Activated CD8-positive, alpha-beta T cell treated with anti-CD3 and anti-CD28 coated beads, Interleukin-2, amount 10 ng/mL, durations not matched to agents 7 days and 5 days (primary cell): ENCODE measurements at regions not wholly inside any gene's neighbourhood (a gene's known extent, or its start where the extent isn't known, plus 50 kb on each side); places are given as distances from the start of the nearest gene placed in this dataset.

Source experiments
- ATAC-seq: fragments of 150-1000 bp; cut with Tn5 transposase; one replicate; pipeline ENCODE4 v1.10.0; 2021; ENCODE audit warnings: moderate library complexity
- CTCF ChIA-PET: fragments of 350-600 bp; sonication (Branson Sonifier 250); formaldehyde crosslinking; loops from one replicate; lab custom pipeline; 2021; ENCODE audit warnings: antibody characterized with exemption; lab: Charles Lee
- POLR2A ChIA-PET: fragments of 350-600 bp; sonication (Branson Sonifier 250); formaldehyde crosslinking; loops from one replicate; lab custom pipeline; 2021; ENCODE audit warnings: antibody characterized with exemption; lab: Charles Lee
- DNase-seq: peaks from one replicate; pipeline ENCODE4 v3.0.0-alpha.2; 2020
- H3K27ac Mint-ChIP-seq: one replicate; pipeline ENCODE4 v1.8.0; 2021; ENCODE audit warnings: mild to moderate bottlenecking, mixed read lengths
- H3K27me3 Mint-ChIP-seq: one replicate; pipeline ENCODE4 v1.8.0; 2021; ENCODE audit warnings: low read depth, mixed read lengths
- H3K36me3 Mint-ChIP-seq: one replicate; pipeline ENCODE4 v1.8.0; 2021; ENCODE audit warnings: low read depth, mixed read lengths
- H3K4me1 Mint-ChIP-seq: one replicate; pipeline ENCODE4 v1.8.0; 2021; ENCODE audit warnings: low read depth, mixed read lengths
- H3K4me3 Mint-ChIP-seq: one replicate; pipeline ENCODE4 v1.8.0; 2021; ENCODE audit warnings: mild to moderate bottlenecking, mixed read lengths
- H3K9me3 Mint-ChIP-seq: one replicate; pipeline ENCODE4 v1.8.0; 2022; ENCODE audit warnings: mixed read lengths; ENCODE audit not compliant: insufficient read depth

- ATAC-seq (no peak), DNase-seq (no peak)
- Mint-ChIP-seq H3K27me3 (peaks cover 5% of the 10 kb centered on the region), H3K36me3 (no peaks in the 10 kb centered on the region), H3K4me1 (no peaks in the 10 kb centered on the region), H3K27ac (no peak overlapping the region), H3K9me3 (no peaks in the 10 kb centered on the region), H3K4me3 (no peak overlapping the region)
- ChIA-PET POLR2A (interaction anchor here (0.6 kb wide), 1 partner anchor 213 kb away, joined by 3 read pairs; no protein-coding TSS in a partner anchor), CTCF (no interaction called here)
Observed at GRCh38 chr16:25501530-25502255, 190.1 kb upstream of the HS3ST4 start.

- Mint-ChIP-seq H3K36me3 (no peaks in the 10 kb centered on the region), H3K4me3 (no peak overlapping the region), H3K27ac (no peak overlapping the region), H3K9me3 (no peaks in the 10 kb centered on the region), H3K4me1 (no peaks in the 10 kb centered on the region), H3K27me3 (peaks cover 3% of the 10 kb centered on the region)
- ATAC-seq (no peak), DNase-seq (no peak)
- ChIA-PET CTCF (no interaction called here), POLR2A (no interaction called here)
Observed at GRCh38 chr16:25494292-25494691, 197.5 kb upstream of the HS3ST4 start.

- CTCF ChIA-PET = no interaction called here
- no peak for DNase-seq
Observed at GRCh38 chr16:25493136-25493811, 198.5 kb upstream of the HS3ST4 start.

GRCh38 chr16:25488435-25488834, 203.3 kb upstream of the HS3ST4 start:
- Mint-ChIP-seq H3K9me3 (no peaks in the 10 kb centered on the region), H3K4me3 (no peak overlapping the region), H3K27ac (no peak overlapping the region), H3K4me1 (no peaks in the 10 kb centered on the region), H3K27me3 (peaks cover 9% of the 10 kb centered on the region), H3K36me3 (no peaks in the 10 kb centered on the region)
- ATAC-seq = no peak
- CTCF ChIA-PET = no interaction called here
- DNase-seq = no peak
- POLR2A ChIA-PET = interaction anchor here (0.5 kb wide), 1 partner anchor 25 kb away, joined by 3 read pairs; no protein-coding TSS in a partner anchor

More at GRCh38 chr16:25493136-25493811, 198.5 kb upstream of the HS3ST4 start:
- H3K36me3 Mint-ChIP-seq = no peaks in the 10 kb centered on the region
- no peaks in the 10 kb centered on the region for H3K9me3 Mint-ChIP-seq
- no peaks in the 10 kb centered on the region for H3K4me1 Mint-ChIP-seq
- no peak overlapping the region for H3K4me3 Mint-ChIP-seq
- peaks cover 2% of the 10 kb centered on the region for H3K27me3 Mint-ChIP-seq
- POLR2A ChIA-PET = no interaction called here
- H3K27ac Mint-ChIP-seq = no peak overlapping the region
- ATAC-seq = no peak

GRCh38 chr16:25487888-25488287, 203.9 kb upstream of the HS3ST4 start:
- ChIA-PET CTCF (no interaction called here), POLR2A (interaction anchor here (0.5 kb wide), 1 partner anchor 24 kb away, joined by 3 read pairs; no protein-coding TSS in a partner anchor)
- Mint-ChIP-seq H3K27me3 (peaks cover 9% of the 10 kb centered on the region), H3K36me3 (no peaks in the 10 kb centered on the region), H3K9me3 (no peaks in the 10 kb centered on the region), H3K4me3 (no peak overlapping the region), H3K27ac (no peak overlapping the region), H3K4me1 (no peaks in the 10 kb centered on the region)
- no peak for ATAC-seq
- no peak for DNase-seq

GRCh38 chr16:25481636-25482035, 210.1 kb upstream of the HS3ST4 start:
- DNase-seq (no peak), ATAC-seq (no peak)
- Mint-ChIP-seq H3K9me3 (no peaks in the 10 kb centered on the region), H3K27me3 (peaks cover 10% of the 10 kb centered on the region), H3K27ac (no peak overlapping the region), H3K4me3 (no peak overlapping the region), H3K4me1 (no peaks in the 10 kb centered on the region), H3K36me3 (no peaks in the 10 kb centered on the region)
- CTCF ChIA-PET = no interaction called here
- POLR2A ChIA-PET = no interaction called here

GRCh38 chr16:25478476-25478875, 213.3 kb upstream of the HS3ST4 start:
- no peaks in the 10 kb centered on the region for H3K9me3 Mint-ChIP-seq
- H3K4me3 Mint-ChIP-seq = no peak overlapping the region
- CTCF ChIA-PET = no interaction called here
- POLR2A ChIA-PET = no interaction called here
- no peaks in the 10 kb centered on the region for H3K4me1 Mint-ChIP-seq
- peaks cover 2% of the 10 kb centered on the region for H3K27me3 Mint-ChIP-seq
- ATAC-seq = no peak
- no peak overlapping the region for H3K27ac Mint-ChIP-seq
- no peaks in the 10 kb centered on the region for H3K36me3 Mint-ChIP-seq
- no peak for DNase-seq

GRCh38 chr16:25464058-25464457, 206.4 kb upstream of the ZKSCAN2 start:
- CTCF ChIA-PET = no interaction called here
- H3K4me3 Mint-ChIP-seq = no peak overlapping the region
- H3K27me3 Mint-ChIP-seq = peaks cover 2% of the 10 kb centered on the region
- H3K4me1 Mint-ChIP-seq = no peaks in the 10 kb centered on the region
- POLR2A ChIA-PET = interaction anchor here (0.6 kb wide), 2 partner anchors 10 to 24 kb away, joined by 3 read pairs; no protein-coding TSS in a partner anchor
- H3K9me3 Mint-ChIP-seq = no peaks in the 10 kb centered on the region
- DNase-seq = no peak
- no peak for ATAC-seq
- no peaks in the 10 kb centered on the region for H3K36me3 Mint-ChIP-seq
- H3K27ac Mint-ChIP-seq = no peak overlapping the region

GRCh38 chr16:25449802-25450201, 192.2 kb upstream of the ZKSCAN2 start:
- Mint-ChIP-seq H3K9me3 (peaks cover 6% of the 10 kb centered on the region), H3K27me3 (no peaks in the 10 kb centered on the region), H3K4me1 (no peaks in the 10 kb centered on the region), H3K4me3 (no peak overlapping the region), H3K36me3 (no peaks in the 10 kb centered on the region), H3K27ac (no peak overlapping the region)
- POLR2A ChIA-PET = no interaction called here
- DNase-seq (no peak), ATAC-seq (no peak)
- CTCF ChIA-PET = no interaction called here

GRCh38 chr16:25443994-25444393, 186.3 kb upstream of the ZKSCAN2 start:
- H3K27ac Mint-ChIP-seq = no peak overlapping the region
- peaks cover 2% of the 10 kb centered on the region for H3K27me3 Mint-ChIP-seq
- ChIA-PET POLR2A (no interaction called here), CTCF (no interaction called here)
- peaks cover 6% of the 10 kb centered on the region for H3K9me3 Mint-ChIP-seq
- H3K4me1 Mint-ChIP-seq = no peaks in the 10 kb centered on the region
- ATAC-seq (no peak), DNase-seq (no peak)
- H3K36me3 Mint-ChIP-seq = no peaks in the 10 kb centered on the region
- H3K4me3 Mint-ChIP-seq = no peak overlapping the region

- no peak for DNase-seq
- Mint-ChIP-seq H3K36me3 (no peaks in the 10 kb centered on the region), H3K9me3 (no peaks in the 10 kb centered on the region), H3K27me3 (no peaks in the 10 kb centered on the region), H3K27ac (no peak overlapping the region), H3K4me3 (no peak overlapping the region), H3K4me1 (no peaks in the 10 kb centered on the region)
- POLR2A ChIA-PET = no interaction called here
- CTCF ChIA-PET = no interaction called here
- no peak for ATAC-seq
Observed at GRCh38 chr16:25434064-25434463, 176.4 kb upstream of the ZKSCAN2 start.

GRCh38 chr16:25433388-25433787, 175.7 kb upstream of the ZKSCAN2 start:
- no peak for DNase-seq
- ChIA-PET POLR2A (no interaction called here), CTCF (no interaction called here)
- H3K9me3 Mint-ChIP-seq = no peaks in the 10 kb centered on the region
- no peak overlapping the region for H3K27ac Mint-ChIP-seq
- no peaks in the 10 kb centered on the region for H3K27me3 Mint-ChIP-seq
- no peaks in the 10 kb centered on the region for H3K4me1 Mint-ChIP-seq
- no peak for ATAC-seq
- no peaks in the 10 kb centered on the region for H3K36me3 Mint-ChIP-seq
- H3K4me3 Mint-ChIP-seq = no peak overlapping the region
